NCI-H1930 (cell line): ENCODE measurements at regions not wholly inside any gene's neighbourhood (a gene's known extent, or its start where the extent isn't known, plus 50 kb on each side); places are given as distances from the start of the nearest gene placed in this dataset.
"Not testable (repeated sequence)": the region's sequence is repeated elsewhere in the genome, so short reads cannot be mapped to it uniquely, and the experiment has no call there.

Source experiments
- DNase-seq, 2 experiments: peaks; one replicate each; lab custom pipeline; 2025; lab: John Stamatoyannopoulos, UW

DNA sequence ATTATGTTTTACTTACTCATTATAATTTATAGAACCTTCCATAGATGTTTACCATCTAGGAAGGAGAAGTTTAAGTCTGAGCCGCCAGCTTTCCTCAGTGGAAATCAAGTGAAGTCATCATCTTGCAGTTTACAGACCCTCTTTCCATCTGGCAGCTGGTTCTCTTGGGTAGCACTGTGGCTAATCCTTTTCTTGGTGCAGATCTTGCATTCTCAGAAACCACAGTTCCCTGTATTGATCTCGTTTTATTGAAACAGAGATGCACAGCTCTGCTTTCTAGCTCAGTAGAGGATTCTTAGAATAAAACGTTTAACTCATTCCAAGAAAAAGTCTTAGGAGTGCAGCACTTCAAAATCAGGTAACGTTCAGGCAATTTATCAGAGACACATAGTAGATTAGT lies 1154.7 kb downstream of the FOXD4L5 start:
- DNase-seq = not testable (repeated sequence)

DNA sequence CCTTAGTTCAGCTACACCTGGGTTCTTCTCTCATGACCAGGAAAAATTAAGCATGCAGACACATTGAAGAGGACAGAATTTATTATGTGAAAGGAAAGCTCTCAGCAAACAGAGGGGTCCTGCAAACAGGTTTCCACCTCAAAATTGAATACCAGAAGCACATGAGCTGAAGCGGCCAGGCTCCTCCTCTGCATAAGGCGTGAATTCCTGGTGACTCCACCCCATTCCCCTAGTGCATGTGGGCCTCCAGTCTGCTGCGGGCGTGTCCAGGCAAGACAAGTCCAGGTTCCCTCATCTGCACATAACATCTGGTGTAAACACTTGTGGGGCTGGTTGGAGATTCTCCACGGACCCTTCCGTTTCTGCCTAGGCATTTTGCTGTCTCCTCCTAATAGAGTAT lies 1156.4 kb downstream of the FOXD4L5 start:
- DNase-seq = no peak

DNA sequence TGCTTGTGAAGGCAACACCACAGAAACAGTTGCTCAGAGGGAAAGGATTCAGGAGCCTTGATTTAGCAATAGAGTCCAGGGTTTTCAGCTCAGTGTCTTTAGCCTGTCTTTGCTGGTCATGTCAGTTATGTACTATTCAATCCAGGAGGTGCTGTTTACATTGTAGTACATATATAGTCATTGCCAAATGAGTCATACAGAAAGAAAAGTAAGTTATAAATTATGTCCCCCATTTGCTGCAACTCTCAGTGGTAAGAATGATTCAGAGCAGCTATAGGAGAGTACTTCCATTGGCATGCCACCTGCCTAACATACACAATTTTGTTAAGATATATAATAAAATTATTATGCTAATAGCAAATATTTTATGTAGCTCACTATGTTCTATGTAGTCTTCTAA lies 1163.4 kb downstream of the FOXD4L5 start:
- not testable (repeated sequence) for DNase-seq

DNA sequence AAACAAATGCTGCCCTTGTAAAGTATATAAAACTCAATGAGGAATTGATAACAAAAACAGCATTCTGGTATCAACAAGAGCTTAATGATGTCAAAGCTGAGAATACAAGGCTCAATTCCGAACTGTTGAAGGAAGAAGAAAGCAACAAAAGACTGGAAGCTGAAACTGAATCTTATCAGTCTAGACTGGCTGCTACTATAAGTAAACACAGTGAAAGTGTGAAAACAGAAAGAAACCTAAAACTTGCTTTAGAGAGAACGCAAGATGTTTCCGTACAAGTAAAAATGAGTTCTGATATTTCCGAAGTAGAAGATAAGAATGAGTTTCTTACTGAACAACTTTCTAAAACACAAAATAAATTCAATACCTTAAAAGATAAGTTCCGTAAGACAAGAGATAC lies 1167.7 kb downstream of the FOXD4L5 start:
- not testable (repeated sequence) for DNase-seq

DNA sequence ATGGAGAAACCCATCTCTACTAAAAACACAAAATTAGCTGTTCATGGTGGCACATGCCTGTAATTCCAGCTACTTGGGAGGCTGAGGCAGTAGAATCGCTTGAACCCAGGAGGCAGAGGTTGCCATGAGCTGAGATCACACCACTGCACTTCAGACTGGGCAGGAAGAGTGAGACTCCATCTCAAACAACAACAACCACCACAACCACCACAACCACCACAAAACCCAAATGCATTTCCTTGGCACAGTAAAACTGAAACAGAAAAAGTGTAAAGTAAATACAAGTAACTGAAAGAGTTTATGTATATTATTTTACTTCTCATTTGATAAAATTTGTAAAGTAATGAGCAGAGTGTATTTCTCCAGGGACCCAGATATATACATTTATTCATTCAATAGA lies 1177.1 kb downstream of the FOXD4L5 start:
- not testable (repeated sequence) for DNase-seq

DNA sequence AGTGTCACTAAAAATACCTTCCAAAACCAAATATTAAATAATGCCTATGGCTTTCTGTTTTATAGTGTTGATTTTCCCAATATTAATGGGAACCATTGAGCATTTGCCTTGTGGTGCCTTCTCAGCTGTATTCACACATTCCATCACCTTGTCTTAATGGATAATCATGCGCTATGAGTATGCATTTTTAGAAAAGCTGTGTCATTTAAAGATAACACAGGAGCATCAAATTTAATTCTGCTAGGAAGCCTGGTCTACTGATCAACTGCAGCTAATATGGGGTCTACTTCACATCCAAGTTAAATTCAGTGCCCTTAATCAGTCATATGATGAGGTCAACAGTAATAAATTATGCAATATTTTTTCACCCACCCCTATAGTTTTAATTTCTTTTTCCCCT lies 1177.8 kb downstream of the FOXD4L5 start:
- DNase-seq = not testable (repeated sequence)

DNA sequence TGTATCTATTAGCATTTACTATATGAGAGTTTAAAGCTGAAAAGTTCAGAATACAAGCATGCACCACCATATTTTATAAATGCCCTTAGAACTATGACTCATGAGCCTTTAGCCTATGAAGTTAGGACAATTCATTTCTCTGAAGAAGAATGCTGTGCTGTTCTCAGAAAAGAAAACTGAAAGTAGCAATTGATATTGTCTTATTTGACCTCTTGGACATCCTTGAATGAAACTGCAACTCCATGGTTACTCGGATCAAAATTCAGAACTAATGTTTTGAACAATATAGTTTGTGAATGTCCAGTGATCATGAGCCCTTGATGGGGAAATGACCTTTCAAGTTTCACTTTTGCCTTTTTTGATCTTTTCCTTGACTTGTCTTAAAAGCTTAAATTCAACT lies 1179.8 kb downstream of the FOXD4L5 start:
- not testable (repeated sequence) for DNase-seq

DNA sequence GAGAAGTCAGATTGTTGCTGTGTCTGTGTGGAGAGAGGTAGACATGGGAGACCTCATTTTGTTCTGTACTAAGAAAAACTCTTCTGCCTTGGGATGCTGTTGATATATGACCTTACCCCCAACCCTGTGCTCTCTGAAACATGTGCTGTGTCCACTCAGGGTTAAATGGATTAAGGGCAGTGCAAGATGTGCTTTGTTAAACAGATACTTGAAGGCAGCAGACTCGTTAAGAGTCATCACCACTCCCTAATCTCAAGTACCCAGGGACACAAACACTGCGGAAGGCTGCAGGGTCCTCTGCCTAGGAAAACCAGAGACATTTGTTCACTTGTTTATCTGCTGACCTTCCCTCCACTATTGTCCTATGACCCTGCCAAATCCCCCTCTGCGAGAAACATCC lies 1183.5 kb downstream of the FOXD4L5 start:
- DNase-seq = not testable (repeated sequence)

DNA sequence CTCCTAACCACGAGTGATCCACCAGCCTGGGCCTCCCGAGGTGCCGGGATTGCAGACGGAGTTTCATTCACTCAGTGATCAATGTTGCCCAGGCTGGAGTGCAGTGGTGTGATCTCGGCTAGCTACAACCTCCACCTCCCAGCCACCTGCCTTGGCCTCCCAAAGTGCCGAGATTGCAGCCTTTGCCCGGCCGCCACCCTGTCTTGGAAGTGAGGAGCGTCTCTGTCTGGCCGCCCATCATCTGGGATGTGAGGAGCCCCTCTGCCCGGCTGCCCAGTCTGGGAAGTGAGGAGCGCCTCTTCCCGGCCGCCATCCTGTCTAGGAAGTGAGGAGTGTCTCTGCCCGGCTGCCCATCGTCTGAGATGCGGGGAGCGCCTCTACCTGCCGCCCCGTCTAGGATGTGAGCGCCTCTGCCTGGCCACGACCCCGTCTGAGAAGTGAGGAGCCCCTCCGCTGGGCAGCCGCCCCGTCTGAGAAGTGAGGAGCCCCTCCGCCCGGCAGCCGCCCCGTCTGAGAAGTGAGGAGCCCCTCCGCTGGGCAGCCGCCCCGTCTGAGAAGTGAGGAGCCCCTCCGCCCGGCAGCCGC lies 1184.3 kb downstream of the FOXD4L5 start:
- not testable (repeated sequence) for DNase-seq

DNA sequence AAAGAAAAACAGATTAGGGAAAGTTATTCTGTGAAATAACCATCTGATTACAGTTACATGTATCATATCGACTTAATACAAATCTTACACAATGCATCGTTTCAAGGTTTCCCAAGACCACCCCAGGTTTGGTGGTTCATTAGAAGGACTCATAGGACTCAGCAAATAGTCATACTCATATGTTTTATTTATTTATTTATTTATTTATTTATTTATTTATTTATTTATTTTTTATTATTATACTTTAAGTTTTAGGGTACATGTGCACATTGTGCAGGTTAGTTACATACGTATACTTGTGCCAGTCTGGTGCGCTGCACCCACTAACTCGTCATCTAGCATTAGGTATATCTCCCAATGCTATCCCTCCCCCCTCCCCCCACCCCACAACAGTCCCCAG lies 1199.0 kb downstream of the FOXD4L5 start:
- DNase-seq = not testable (repeated sequence)

DNA sequence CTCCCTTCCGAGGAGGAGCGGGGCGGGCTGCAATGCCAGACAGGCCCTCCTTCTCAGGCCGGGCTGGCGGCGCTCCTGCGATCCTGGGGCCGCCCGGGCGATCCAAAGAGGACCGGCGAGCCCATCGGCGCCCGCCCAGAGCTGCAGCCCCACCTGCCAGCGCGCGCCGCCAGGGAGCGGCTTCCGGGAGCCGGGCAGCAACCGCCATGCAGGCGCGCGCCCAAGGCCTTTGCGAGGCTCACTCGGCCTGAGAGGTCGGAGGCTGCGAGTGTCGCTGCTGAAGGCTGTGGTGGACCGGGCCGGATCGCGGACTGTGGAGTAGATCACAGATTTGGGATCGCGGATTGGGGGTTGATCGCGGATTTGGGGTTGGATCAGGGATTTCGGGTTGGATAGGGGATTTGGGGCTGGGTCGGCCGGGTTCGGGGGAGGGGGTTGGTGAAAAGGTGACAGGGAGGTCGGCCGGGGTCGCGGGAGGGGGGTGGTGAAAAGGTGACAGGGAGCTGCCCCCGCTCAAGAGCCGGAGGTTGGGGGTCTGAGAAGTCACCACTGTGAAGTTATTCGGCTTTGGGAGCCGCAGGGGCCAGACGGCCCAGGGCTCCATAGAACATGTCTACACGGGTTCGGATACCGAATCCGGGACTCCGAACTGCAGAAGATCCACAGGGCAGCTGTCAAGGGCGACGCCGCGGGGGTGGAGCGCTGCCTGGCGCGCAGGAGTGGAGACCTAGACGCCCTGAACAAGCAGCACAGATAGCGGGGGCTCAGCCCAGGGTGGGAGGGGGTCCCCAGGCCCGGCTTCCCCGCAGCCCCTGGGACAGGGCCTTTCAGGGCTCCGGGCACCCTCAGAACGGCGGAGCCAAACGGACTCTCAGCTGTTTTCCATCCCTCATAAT lies 1213.4 kb downstream of the FOXD4L5 start:
- not testable (repeated sequence) for DNase-seq

DNA sequence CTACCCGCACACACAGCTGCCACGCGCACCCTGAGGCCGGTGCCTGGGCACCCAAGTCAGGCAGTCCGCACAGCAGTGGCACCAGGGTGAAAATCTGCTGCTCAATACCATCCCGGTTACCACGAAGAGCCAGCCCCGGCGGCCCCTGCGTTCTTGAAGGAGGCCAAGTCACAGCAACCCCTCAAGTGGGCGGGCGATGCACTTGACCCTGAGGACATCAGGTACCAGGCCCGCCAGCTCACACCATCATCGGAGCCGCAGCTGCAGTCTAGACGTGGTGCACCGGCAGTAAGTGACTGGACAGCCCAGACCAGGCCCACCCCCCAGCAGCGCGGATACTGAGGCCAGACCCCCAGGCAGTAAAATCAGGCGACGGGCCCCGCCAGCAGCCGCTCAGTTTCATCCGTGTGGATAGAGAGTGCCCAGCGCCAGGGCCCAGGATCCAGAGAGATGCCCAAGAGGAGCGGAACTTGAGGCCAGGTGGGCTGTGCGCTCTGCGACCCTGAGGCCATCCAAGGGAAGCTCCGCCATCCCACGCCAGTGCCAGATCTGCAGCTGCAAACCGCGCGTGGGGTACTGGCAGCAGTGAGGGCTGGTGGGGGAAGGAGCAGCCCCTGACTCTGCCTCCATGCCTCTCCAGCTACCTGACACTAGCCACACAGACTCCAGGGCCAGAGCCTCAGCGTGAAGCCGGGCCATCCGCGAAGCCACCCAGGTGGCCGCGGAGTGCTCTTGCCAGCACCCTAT lies 1214.2 kb downstream of the FOXD4L5 start:
- DNase-seq = not testable (repeated sequence)

DNA sequence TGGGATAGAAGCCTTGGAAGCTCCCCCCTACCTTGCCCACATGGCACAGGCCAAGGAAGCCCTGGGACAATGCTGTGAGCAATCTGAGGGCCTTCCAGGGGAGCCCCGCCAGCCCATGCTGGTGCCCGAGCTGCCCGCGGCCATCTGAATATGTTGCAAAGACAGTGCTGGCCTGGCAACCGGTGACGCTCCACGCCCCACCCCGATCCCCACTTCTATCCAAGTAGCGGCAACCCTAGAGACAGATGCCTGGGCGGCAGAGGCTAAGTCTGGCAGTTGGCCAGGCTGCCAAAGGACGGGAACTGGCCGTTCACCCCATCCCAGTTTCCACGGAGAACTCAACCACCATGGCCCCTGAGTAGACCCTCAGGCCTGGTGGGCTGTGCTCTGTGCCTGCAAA lies 1214.9 kb downstream of the FOXD4L5 start:
- not testable (repeated sequence) for DNase-seq

DNA sequence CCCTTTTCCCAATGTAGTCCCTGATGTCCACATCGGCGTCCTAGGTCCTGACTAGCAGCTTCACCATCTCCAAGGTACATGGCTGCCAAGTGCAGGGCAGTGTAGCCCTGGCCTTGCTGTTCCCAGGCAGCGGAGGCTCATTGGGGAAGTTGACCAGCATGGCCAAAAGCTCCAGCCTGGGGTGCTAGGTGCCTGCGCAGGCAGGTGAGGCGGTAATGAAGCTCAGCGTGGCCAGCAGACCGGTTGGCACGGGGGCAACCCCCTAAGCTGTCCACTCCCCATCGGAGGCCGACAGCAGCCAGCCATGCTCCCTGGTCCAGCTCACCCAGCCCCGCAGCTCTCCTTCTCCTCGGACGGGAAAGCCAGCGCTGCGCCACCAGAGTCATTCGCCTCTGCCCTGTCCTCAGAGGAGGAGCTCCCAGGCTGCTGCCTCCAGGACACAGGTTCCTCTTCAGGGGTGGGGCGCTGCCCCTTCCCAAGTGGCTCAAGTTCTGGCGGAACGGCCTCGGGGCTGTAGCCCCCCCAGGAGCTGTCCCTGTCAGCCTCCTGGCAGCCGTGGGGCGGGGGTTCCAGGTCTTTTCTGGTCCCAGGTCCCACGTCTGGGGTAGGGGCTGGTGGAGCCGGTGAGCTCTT lies 1218.2 kb downstream of the FOXD4L5 start:
- DNase-seq = no peak

DNA sequence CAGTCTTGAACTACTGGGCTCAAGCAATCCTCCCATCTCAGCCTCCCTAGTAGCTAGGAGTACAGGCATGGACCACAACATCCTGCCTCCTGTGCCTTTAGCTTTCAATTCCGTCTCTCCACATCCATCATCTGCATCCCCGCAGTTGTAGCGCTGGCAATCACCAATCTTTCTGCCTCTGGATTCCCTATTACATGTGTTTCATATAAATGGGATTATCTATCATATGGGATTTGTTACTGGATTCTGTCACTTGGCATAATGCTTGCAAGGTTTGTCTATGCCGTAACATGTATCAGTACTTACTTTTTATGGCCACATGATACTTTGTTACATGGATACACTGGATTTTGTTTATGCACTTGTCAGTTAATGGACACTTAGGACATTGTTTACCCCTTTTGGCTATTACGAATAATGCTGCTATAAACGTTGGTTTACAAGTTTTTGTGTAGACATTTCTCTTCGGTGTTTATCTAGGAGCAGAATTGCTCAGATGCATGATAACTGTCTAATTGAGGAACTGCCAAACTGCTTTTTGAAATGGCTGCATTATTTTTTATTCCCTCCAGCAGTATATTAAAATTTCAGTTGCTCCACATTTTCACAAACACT lies 1223.9 kb downstream of the FOXD4L5 start:
- DNase-seq = peak in 1 of 2 experiments; percentile 38

DNA sequence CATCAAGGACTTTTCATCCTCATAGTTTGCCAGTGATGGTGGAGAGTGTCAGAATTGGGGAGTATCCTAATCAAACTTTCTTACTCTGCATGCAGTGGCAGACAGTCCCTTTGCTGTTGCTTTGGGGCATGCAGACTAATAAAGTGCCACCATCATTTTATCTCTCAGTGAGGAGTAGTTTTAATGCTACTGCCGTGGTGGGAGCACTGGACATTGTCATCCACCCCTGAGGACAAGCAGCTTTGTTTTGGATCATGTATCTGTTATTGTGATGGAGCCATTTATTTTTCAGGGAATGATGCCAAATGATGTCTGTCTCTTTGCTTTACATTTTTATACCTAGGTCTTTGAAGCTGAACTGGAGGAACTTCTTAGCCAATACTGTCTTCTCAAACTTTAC lies 1226.9 kb downstream of the FOXD4L5 start:
- DNase-seq = not testable (repeated sequence)

DNA sequence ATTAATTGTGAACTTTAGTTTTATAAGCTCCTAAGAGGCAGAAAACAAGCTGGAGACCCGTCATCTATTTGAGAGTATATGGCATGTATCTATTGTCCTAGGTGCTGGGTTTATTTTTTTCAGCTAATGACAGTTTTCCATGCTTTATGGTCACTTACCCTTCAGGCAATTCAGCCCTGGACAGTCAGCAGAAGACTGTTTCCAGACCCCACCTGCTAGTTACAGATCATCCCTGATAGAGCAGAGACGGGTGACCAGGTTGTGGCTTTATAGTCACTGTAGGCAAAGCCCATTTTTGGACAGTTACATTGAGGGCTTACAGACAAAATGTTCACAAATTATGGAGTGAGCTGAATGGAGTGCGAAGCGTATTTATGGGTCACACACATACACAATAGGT lies 1227.5 kb downstream of the FOXD4L5 start:
- DNase-seq = no peak

DNA sequence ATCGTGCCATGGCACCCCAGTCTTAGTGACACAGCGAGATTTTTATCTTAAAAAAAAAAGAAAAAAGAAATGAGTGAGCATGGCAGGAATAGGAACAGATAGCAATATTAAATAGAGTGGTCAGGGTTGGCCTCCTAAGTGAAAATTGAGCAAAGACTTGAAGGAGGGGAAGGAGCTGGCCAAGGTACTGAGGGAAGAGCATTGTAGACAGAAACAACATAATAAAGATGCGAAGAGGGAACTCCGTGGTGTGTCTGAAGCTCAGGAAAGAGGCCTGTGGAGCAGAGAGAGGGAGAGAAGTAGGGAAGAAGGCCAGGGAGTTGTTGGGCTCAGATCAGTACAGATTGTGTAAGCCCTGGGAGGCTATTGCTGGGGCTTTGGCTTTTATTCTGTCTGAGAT lies 1256.1 kb downstream of the FOXD4L5 start:
- not testable (repeated sequence) for DNase-seq

DNA sequence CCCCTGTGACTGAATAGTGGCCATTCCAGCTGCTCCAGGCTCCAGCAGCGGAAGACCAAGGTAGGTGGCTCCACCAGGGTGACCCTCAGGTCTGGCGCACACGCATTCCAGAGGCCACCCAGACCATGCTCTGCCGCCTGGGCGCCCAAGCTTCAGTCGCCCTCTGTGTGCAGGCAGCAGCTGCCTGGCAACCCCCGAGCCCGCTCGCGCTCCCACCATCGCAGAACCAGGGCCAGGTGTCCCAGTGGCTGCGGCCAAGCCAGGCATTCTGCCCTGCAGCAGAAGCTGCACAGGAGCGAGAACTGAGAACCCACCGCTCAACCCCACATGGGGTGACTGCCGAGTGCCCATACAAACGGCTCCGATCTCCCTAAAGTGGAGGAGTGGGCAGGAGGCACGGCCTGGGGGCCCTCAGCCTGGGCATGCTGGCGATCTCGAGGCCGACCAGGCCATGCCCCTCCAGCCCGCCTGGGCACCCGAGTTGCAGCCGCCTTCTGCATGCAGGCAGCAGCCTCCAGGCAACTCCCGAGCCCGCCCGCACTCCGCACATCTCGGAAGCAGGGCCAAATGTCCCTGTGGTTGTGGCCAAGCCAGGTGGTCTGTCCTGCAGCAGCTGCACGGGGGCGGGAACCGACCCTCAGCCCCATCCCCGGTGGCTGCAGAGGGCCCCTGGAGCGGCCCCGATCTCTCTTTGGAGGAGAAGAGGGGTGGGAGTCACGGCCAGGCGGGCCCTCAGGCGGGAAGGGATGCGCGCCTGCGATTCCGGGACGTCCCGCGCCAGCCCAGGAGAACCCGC lies 1264.1 kb downstream of the FOXD4L5 start:
- not testable (repeated sequence) for DNase-seq

DNA sequence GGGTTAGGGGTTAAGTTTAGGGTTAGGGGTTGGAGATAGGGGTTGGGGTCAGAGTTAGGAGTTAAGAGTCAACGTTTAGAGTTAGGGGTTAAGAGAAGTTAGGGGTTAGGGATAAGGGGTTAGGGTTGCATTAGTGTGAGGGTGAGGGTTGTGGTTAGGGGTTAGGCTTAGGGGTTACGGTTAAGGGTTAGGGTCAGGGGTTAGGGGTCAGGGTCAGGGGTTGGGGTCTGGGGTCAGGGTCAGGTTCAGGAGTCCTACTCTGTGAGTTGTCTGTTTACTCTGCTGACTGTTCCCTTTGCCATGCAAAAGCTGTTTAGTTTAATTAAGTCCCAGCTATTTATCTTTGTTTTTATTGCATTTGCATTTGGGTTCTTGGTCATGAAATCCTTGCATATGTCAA lies 1267.3 kb downstream of the FOXD4L5 start:
- DNase-seq = not testable (repeated sequence)
